ENCODE measurements at regions not wholly inside any gene's neighbourhood (a gene's known extent, or its start where the extent isn't known, plus 50 kb on each side); places are given as distances from the start of the nearest gene placed in this dataset.
"Not testable (repeated sequence)": the region's sequence is repeated elsewhere in the genome, so short reads cannot be mapped to it uniquely, and the experiment has no call there.

- TF ChIP-seq, protein P1, sequence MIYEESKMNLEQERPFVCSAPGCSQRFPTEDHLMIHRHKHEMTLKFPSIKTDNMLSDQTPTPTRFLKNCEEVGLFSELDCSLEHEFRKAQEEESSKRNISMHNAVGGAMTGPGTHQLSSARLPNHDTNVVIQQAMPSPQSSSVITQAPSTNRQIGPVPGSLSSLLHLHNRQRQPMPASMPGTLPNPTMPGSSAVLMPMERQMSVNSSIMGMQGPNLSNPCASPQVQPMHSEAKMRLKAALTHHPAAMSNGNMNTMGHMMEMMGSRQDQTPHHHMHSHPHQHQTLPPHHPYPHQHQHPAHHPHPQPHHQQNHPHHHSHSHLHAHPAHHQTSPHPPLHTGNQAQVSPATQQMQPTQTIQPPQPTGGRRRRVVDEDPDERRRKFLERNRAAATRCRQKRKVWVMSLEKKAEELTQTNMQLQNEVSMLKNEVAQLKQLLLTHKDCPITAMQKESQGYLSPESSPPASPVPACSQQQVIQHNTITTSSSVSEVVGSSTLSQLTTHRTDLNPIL (CRISPR knock-in tag; IDR thresholded peaks at IDR 0.05; ENCODE audit: low read depth): not testable (repeated sequence)
- not testable (repeated sequence) for TF ChIP-seq PATZ1 (CRISPR knock-in tag; IDR thresholded peaks at IDR 0.05; ENCODE audit: borderline replicate concordance); ZNF8 (CRISPR knock-in tag; IDR thresholded peaks at IDR 0.05); TOX (CRISPR knock-in tag; IDR thresholded peaks at IDR 0.05; ENCODE audit: borderline replicate concordance); TCF4 (CRISPR knock-in tag; IDR thresholded peaks at IDR 0.05; ENCODE audit: borderline replicate concordance); ZNF565 (CRISPR knock-in tag; conservative IDR thresholded peaks at IDR 0.05; ENCODE audit: low read depth); ZC3H10 (CRISPR knock-in tag; IDR thresholded peaks at IDR 0.05); ARNTL (CRISPR knock-in tag; IDR thresholded peaks at IDR 0.05; ENCODE audit: borderline replicate concordance, low read depth); ZFP30 (CRISPR knock-in tag; IDR thresholded peaks at IDR 0.05)
These were observed 50.6 kb upstream of the SMURF2 start for GRCh38 chr17:64712557-64713351.

Data from SK-N-SH treated with all-trans-retinoic acid at 6 μM for 48 hours (cell line).